ENCODE measurements at regions not wholly inside any gene's neighbourhood (a gene's known extent, or its start where the extent isn't known, plus 50 kb on each side); places are given as distances from the start of the nearest gene placed in this dataset.

- TF ChIP-seq CTCF (IDR thresholded peaks at IDR 0.05) (no peak), EP300 (IDR thresholded peaks at IDR 0.05) (no peak), POLR2A (IDR thresholded peaks at IDR 0.05) (no peak)
Measured at GRCh38 chr2:144834998-144835633, 315.2 kb upstream of the ZEB2 start.

All from suprapubic skin (tissue), 3 donors.